GM23248 (cell line): ENCODE measurements at regions not wholly inside any gene's neighbourhood (a gene's known extent, or its start where the extent isn't known, plus 50 kb on each side); places are given as distances from the start of the nearest gene placed in this dataset.

Experiments
- DNase-seq: peaks from one replicate; pipeline ENCODE4 v3.0.0-alpha.2; 2015
- H2AFZ ChIP-seq: fragments of 200-600 bp; sonication (generic); 2 replicates; pipeline ENCODE4 v1.6.1; 2016; ENCODE audit warnings: antibody characterized with exemption
- H3F3A ChIP-seq: fragments of 200-600 bp; sonication (generic); 2 replicates; pipeline ENCODE4 v1.6.1; 2016; ENCODE audit warnings: mild to moderate bottlenecking, antibody characterized with exemption, mixed run types; ENCODE audit not compliant: insufficient read depth
- H3K27ac ChIP-seq: fragments of 200-600 bp; sonication (generic); 2 replicates; pipeline ENCODE4 v1.5.1; 2016; ENCODE audit warnings: mild to moderate bottlenecking
- H3K27me3 ChIP-seq: fragments of 200-600 bp; sonication (generic); replicated peaks from 2 replicates; pipeline ENCODE4 v1.6.1; 2016; ENCODE audit warnings: mild to moderate bottlenecking; ENCODE audit not compliant: insufficient read depth
- H3K36me3 ChIP-seq: fragments of 200-600 bp; sonication (generic); 2 replicates; pipeline ENCODE4 v1.6.1; 2016; ENCODE audit warnings: low read depth, mild to moderate bottlenecking
- H3K4me1 ChIP-seq: fragments of 200-600 bp; sonication (generic); 2 replicates; pipeline ENCODE4 v1.6.1; 2016; ENCODE audit warnings: mild to moderate bottlenecking; ENCODE audit not compliant: insufficient read depth
- H3K4me2 ChIP-seq: fragments of 200-600 bp; sonication (generic); one replicate; pipeline ENCODE4 v1.6.1; 2016; ENCODE audit warnings: mild to moderate bottlenecking; ENCODE audit not compliant: unreplicated experiment
- H3K4me3 ChIP-seq: fragments of 200-600 bp; sonication (generic); 2 replicates; pipeline ENCODE4 v1.5.1; 2016; ENCODE audit warnings: mild to moderate bottlenecking
- H3K79me2 ChIP-seq: fragments of 200-600 bp; sonication (generic); 2 replicates; pipeline ENCODE4 v1.6.1; 2016; ENCODE audit warnings: mild to moderate bottlenecking; ENCODE audit not compliant: insufficient read depth
- H3K9ac ChIP-seq: fragments of 200-600 bp; sonication (generic); 2 replicates; pipeline ENCODE4 v1.6.1; 2016; ENCODE audit warnings: mild to moderate bottlenecking
- H3K9me2 ChIP-seq: fragments of 200-600 bp; sonication (generic); 2 replicates; pipeline ENCODE4 v1.6.1; 2016; ENCODE audit warnings: mixed run types, mild to moderate bottlenecking, moderate library complexity; ENCODE audit not compliant: insufficient read depth
- H3K9me3 ChIP-seq: fragments of 200-600 bp; sonication (generic); one replicate; pipeline ENCODE4 v1.6.1; 2017; ENCODE audit warnings: low read depth
- H4K20me1 ChIP-seq: fragments of 200-600 bp; sonication (generic); 2 replicates; pipeline ENCODE4 v1.6.0; 2016; ENCODE audit not compliant: insufficient read depth
- EZH2 ChIP-seq: fragments of 200-600 bp; sonication (generic); IDR thresholded peaks from 2 replicates; pipeline ENCODE4 v1.6.1; 2018; ENCODE audit warnings: antibody characterized with exemption, mild to moderate bottlenecking; ENCODE audit not compliant: insufficient read depth, poor library complexity, severe bottlenecking
- EZH2phosphoT487 ChIP-seq: fragments of 200-600 bp; sonication (generic); IDR thresholded peaks from 2 replicates; pipeline ENCODE4 v1.6.1; 2018; ENCODE audit warnings: antibody characterized with exemption, moderate library complexity, mild to moderate bottlenecking, low read depth; ENCODE audit not compliant: insufficient read depth
- WGBS, 2 experiments: methylation state at CpG; one replicate each; pipeline ENCODE4 v1.1.6; 2015 to 2017; ENCODE audit warnings: low lambda C conversion rate in 2 of 2, low coverage in 1 of 2; ENCODE audit errors: missing lambda C conversion rate in 2 of 2; 5-methylcytosine and 5-hydroxymethylcytosine counted together
- in situ Hi-C: fragments of 300-500 bp; cut with MboI; formaldehyde crosslinking; loops from 2 replicates; pipeline ENCODE4 v1.15.0; 2020

DNA sequence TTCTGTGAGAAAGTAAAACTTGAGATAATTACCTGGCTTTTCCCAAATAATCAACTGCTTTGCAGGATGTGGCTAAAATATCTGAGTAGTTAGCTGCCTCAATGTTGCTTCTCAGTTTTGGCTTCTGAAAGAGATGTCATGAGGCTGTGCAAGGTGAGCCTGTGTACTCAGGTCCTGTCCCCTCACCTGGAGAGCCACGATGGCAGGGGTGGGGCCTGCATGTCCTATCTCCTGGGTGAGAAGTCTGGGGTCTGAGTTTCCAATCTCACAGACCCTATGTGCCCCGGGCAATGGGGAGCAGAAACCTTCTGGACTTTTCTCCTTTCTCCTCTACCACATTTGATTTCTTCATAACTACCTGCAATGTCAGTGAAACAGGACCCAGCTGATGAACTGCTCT lies 338.6 kb upstream of the B3GAT1 start:
- H3K27ac ChIP-seq, result no peak overlapping the region
- H3K36me3 ChIP-seq, result no peaks in the 10 kb centered on the region
- 5% methylated on average over 2 of the region's 2 CpGs for WGBS, 2 experiments
- in situ Hi-C loops, result no loop called here
- H4K20me1 ChIP-seq, result no peaks in the 10 kb centered on the region
- no peak overlapping the region for H3K4me3 ChIP-seq
- H3K27me3 ChIP-seq, result no peaks in the 10 kb centered on the region
- no peaks in the 10 kb centered on the region for H3K79me2 ChIP-seq
- no peaks in the 10 kb centered on the region for H3K9me3 ChIP-seq
- H3K4me1 ChIP-seq, result no peaks in the 10 kb centered on the region
- H3K9me2 ChIP-seq, result no peaks in the 10 kb centered on the region
- no peak overlapping the region for H3K4me2 ChIP-seq
- no peak for DNase-seq
- no peak overlapping the region for H2AFZ ChIP-seq
- H3F3A ChIP-seq, result no peaks in the 10 kb centered on the region
- no peak overlapping the region for H3K9ac ChIP-seq
- TF ChIP-seq EZH2, result no peak
- TF ChIP-seq EZH2phosphoT487, result no peak

DNA sequence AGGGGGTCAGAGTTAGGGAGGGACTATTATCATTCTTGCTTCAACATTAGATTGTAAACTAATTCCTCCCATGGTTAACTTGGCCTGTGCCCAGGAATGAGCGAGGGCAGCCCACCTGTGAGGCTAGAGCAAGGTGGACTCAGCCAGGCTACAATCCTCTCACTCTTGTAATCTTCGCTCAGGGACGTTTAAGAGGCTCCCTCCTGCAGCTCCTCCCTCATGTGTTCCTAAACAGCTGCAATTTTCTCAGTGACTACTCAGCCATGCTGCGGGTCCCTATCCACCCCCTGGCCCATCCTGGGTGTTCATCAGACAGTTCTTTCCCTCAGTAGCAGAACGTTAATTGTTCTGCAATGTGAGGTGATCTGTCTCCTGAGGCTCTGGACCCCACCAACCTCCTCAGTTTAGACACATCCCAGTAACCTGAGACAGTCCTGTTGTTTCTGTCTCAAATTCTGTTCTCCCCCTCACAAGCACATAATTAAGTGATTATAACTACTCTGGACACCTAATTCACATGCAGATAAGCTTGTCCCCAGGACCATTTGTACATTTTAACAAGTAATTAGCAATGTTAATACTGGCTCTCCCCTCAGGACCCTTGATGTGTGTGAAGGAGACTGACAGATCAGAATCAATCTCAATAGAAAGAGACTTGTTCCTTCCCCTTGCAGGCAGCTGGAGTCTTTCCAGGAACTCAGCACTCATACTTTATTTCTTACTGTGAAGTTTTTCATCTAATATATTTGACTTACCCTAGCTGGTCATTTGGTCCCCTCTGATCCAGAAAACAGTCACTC lies 337.2 kb upstream of the B3GAT1 start:
- no peaks in the 10 kb centered on the region for H3K9me3 ChIP-seq
- no peak overlapping the region for H2AFZ ChIP-seq
- 2 to 6% methylated on average over 5 of the region's 5 CpGs for WGBS, 2 experiments
- H3K4me2 ChIP-seq, result no peak overlapping the region
- DNase-seq, result no peak
- no peaks in the 10 kb centered on the region for H3K27me3 ChIP-seq
- no peaks in the 10 kb centered on the region for H3K9me2 ChIP-seq
- in situ Hi-C loops, result no loop called here
- no peaks in the 10 kb centered on the region for H3K79me2 ChIP-seq
- H3K36me3 ChIP-seq, result no peaks in the 10 kb centered on the region
- H3K4me1 ChIP-seq, result no peaks in the 10 kb centered on the region
- H3F3A ChIP-seq, result no peaks in the 10 kb centered on the region
- no peak overlapping the region for H3K4me3 ChIP-seq
- H3K9ac ChIP-seq, result no peak overlapping the region
- TF ChIP-seq EZH2phosphoT487, result no peak
- no peak for TF ChIP-seq EZH2
- no peak overlapping the region for H3K27ac ChIP-seq
- H4K20me1 ChIP-seq, result no peaks in the 10 kb centered on the region

DNA sequence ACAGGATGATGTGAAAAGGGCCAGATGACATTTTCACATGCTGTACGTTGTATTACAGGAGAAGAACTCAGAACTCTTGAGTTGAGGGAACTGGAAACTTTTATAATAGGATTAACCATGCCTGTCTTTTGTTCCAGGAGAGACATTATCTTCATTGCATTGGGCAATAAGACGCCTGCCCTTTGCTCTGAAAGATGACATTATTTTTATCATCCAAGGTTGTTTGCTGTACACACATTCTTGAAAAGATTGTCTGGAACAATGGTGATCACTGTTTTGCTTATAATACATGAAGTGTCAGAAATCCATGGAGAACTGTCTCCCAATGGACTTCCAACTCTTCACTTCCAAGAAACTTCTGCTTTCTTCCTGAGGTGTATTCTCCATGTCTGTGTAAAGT lies 334.6 kb upstream of the B3GAT1 start:
- no peak overlapping the region for H2AFZ ChIP-seq
- H3K4me2 ChIP-seq, result no peak overlapping the region
- WGBS, 2 experiments, result 5 to 7% methylated on average over 2 of the region's 2 CpGs
- no peaks in the 10 kb centered on the region for H3K79me2 ChIP-seq
- H3K4me3 ChIP-seq, result no peak overlapping the region
- H3K27ac ChIP-seq, result no peak overlapping the region
- H4K20me1 ChIP-seq, result no peaks in the 10 kb centered on the region
- no peaks in the 10 kb centered on the region for H3K27me3 ChIP-seq
- no peaks in the 10 kb centered on the region for H3K36me3 ChIP-seq
- no peak for TF ChIP-seq EZH2phosphoT487
- no peak for TF ChIP-seq EZH2
- H3K4me1 ChIP-seq, result no peaks in the 10 kb centered on the region
- no peaks in the 10 kb centered on the region for H3K9me2 ChIP-seq
- DNase-seq, result no peak
- in situ Hi-C loops, result no loop called here
- H3K9me3 ChIP-seq, result no peaks in the 10 kb centered on the region
- no peaks in the 10 kb centered on the region for H3F3A ChIP-seq
- H3K9ac ChIP-seq, result no peak overlapping the region

DNA sequence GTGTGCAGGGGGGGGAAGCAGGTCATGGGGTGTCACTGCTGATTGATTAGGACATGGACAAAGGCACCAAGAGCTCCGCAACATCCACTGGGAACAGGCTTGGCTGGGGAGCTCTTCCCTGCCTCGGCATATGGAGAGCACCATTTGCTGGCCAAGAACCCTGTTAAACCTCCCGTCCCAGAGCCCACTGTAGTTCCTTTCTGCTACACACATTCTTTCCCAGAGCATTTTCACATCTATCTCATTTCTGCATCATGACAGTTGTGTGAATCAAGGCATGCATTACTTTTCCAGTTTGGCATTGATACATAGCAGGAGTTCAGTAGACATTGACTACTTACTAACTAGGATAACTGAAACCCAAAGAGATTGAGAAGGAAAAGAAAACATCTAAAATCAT lies 333.4 kb upstream of the B3GAT1 start:
- Histone ChIP-seq H3K27ac (no peak overlapping the region), H4K20me1 (no peaks in the 10 kb centered on the region), H3K27me3 (no peaks in the 10 kb centered on the region), H3K4me2 (no peak overlapping the region), H3K4me3 (no peak overlapping the region), H3K79me2 (no peaks in the 10 kb centered on the region), H3K9me3 (no peaks in the 10 kb centered on the region), H3K9me2 (no peaks in the 10 kb centered on the region), H3K36me3 (no peaks in the 10 kb centered on the region), H3K4me1 (no peaks in the 10 kb centered on the region), H3F3A (no peaks in the 10 kb centered on the region), H2AFZ (no peak overlapping the region), H3K9ac (no peak overlapping the region)
- in situ Hi-C loops, result no loop called here
- no peak for TF ChIP-seq EZH2
- TF ChIP-seq EZH2phosphoT487, result no peak
- no peak for DNase-seq
- WGBS, 2 experiments, result 9 to 11% methylated on average over 3 of the region's 3 CpGs
